ENCODE measurements at regions not wholly inside any gene's neighbourhood (a gene's known extent, or its start where the extent isn't known, plus 50 kb on each side); places are given as distances from the start of the nearest gene placed in this dataset.

DNA sequence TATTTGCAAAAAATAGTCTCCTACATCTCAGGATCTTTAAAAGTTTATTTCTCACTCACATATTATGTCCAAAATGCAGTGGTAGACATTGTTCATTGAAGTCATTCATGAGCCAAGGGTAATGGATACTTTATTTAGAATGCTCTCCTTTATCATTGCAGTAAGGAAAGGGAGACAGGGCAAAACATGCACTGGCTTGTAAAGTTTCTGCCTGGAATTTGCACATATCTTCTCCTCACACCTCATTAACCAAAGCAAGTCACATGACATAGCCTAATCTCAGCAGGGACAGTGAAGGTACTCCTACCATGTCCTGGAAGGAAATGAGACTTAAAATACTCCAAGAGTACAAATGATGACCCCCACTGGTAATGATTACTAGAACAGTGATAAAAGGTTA, 333.7 kb upstream of the EPHA3 start:
- Histone ChIP-seq H4K20me1 (ENCODE audit: insufficient read depth, low read length) (no peaks in the 10 kb centered on the region), H3F3A (ENCODE audit: insufficient read depth, low read length) (no peaks in the 10 kb centered on the region), H3K9me3 (ENCODE audit: low read length) (no peaks in the 10 kb centered on the region), H3K9ac (ENCODE audit: low read length) (no peak overlapping the region), H3K79me2 (ENCODE audit: insufficient read depth, low read length) (no peaks in the 10 kb centered on the region), H2AFZ (ENCODE audit: low read length) (no peak overlapping the region), H3K4me3 (ENCODE audit: low read depth, low read length, poor library complexity, severe bottlenecking) (no peak overlapping the region), H3K9me2 (ENCODE audit: low read depth, low read length) (no peaks in the 10 kb centered on the region), H3K27ac (ENCODE audit: low read depth, low read length, poor library complexity, severe bottlenecking) (no peak overlapping the region), H3K36me3 (ENCODE audit: insufficient read depth, low read length) (no peaks in the 10 kb centered on the region), H3K4me2 (ENCODE audit: low read length) (no peak overlapping the region), H3K27me3 (ENCODE audit: insufficient read depth, low read length) (no peaks in the 10 kb centered on the region), H3K4me1 (ENCODE audit: insufficient read depth, low read length, severe bottlenecking) (no peaks in the 10 kb centered on the region)
- TF ChIP-seq CTCF (IDR thresholded peaks at IDR 0.05; ENCODE audit: low read length) (no peak), EZH2 (IDR thresholded peaks at IDR 0.05; ENCODE audit: borderline replicate concordance, low read length) (no peak)

DNA sequence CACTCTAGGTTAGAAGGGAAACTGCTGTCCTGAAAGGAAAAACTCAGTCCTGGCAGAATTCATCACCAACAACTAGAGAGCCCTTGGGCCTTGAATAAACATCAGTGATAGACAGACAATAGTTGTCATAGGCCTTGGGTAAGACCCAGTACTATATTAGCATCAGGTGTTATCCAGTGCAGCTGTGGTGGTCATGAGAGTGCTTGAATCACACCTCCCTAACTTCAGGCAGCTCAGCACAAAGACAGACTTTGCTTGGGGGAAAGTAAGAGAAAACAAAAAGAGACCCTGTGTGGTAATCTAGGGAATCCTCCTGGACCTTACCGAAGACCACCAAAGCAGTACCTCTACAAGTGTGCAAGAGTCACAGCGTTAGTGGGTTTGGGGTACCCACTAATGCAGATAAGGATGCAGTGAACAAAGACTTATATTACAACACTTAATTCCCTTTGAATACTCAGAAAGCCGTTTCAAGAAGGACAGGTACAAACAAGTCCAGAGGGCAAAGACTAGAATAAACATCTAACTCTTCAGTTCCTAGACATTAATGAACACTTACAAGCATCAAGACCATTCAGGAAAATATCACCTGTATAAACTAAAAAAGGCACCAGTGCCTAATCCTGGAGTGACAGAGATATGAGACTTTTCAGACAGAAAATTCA, 332.3 kb upstream of the EPHA3 start:
- Histone ChIP-seq H3K36me3 (ENCODE audit: insufficient read depth, low read length) (no peaks in the 10 kb centered on the region), H4K20me1 (ENCODE audit: insufficient read depth, low read length) (no peaks in the 10 kb centered on the region), H3K4me2 (ENCODE audit: low read length) (no peak overlapping the region), H3K4me3 (ENCODE audit: low read depth, low read length, poor library complexity, severe bottlenecking) (no peak overlapping the region), H3K4me1 (ENCODE audit: insufficient read depth, low read length, severe bottlenecking) (no peaks in the 10 kb centered on the region), H3K79me2 (ENCODE audit: insufficient read depth, low read length) (no peaks in the 10 kb centered on the region), H3K27me3 (ENCODE audit: insufficient read depth, low read length) (no peaks in the 10 kb centered on the region), H3K9me2 (ENCODE audit: low read depth, low read length) (no peaks in the 10 kb centered on the region), H3K27ac (ENCODE audit: low read depth, low read length, poor library complexity, severe bottlenecking) (no peak overlapping the region), H2AFZ (ENCODE audit: low read length) (no peak overlapping the region), H3K9me3 (ENCODE audit: low read length) (no peaks in the 10 kb centered on the region), H3F3A (ENCODE audit: insufficient read depth, low read length) (no peaks in the 10 kb centered on the region), H3K9ac (ENCODE audit: low read length) (no peak overlapping the region)
- TF ChIP-seq EZH2 (IDR thresholded peaks at IDR 0.05; ENCODE audit: borderline replicate concordance, low read length) (no peak), CTCF (IDR thresholded peaks at IDR 0.05; ENCODE audit: low read length) (no peak)

DNA sequence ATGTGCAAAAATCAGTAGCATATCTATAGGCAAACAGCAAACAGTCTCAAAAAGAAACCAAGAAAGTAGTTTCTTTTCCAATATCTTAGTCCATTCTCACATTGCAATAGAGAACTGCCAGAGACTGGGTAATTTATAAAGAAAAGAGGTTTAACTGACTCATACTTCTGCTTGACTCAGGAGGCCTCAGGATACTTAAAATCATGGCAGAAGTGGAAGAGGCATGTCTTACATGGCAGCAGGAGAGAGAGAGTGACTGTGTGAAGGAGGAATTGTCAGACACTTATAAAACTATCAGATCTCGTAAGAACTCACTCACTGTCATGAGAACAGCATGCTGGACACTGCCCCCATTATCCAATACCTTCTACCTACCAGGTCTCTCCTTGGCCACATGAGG, 327.9 kb upstream of the EPHA3 start:
- H3K27me3 ChIP-seq (ENCODE audit: insufficient read depth, low read length): no peaks in the 10 kb centered on the region

More for the DNA sequence above, 327.9 kb upstream of the EPHA3 start:
- Histone ChIP-seq H3K4me1 (ENCODE audit: insufficient read depth, low read length, severe bottlenecking) (no peaks in the 10 kb centered on the region), H4K20me1 (ENCODE audit: insufficient read depth, low read length) (no peaks in the 10 kb centered on the region), H2AFZ (ENCODE audit: low read length) (no peak overlapping the region), H3K9me3 (ENCODE audit: low read length) (no peaks in the 10 kb centered on the region), H3K36me3 (ENCODE audit: insufficient read depth, low read length) (no peaks in the 10 kb centered on the region), H3K27ac (ENCODE audit: low read depth, low read length, poor library complexity, severe bottlenecking) (no peak overlapping the region), H3K79me2 (ENCODE audit: insufficient read depth, low read length) (no peaks in the 10 kb centered on the region), H3K4me2 (ENCODE audit: low read length) (no peak overlapping the region), H3K9ac (ENCODE audit: low read length) (no peak overlapping the region), H3K9me2 (ENCODE audit: low read depth, low read length) (no peaks in the 10 kb centered on the region), H3K4me3 (ENCODE audit: low read depth, low read length, poor library complexity, severe bottlenecking) (no peak overlapping the region), H3F3A (ENCODE audit: insufficient read depth, low read length) (no peaks in the 10 kb centered on the region)
- TF ChIP-seq EZH2 (IDR thresholded peaks at IDR 0.05; ENCODE audit: borderline replicate concordance, low read length): no peak
- TF ChIP-seq CTCF (IDR thresholded peaks at IDR 0.05; ENCODE audit: low read length): no peak

Measured in OCI-LY1 (cell line).